Endothelial cell of umbilical vein (primary cell): ENCODE measurements at regions not wholly inside any gene's neighbourhood (a gene's known extent, or its start where the extent isn't known, plus 50 kb on each side); places are given as distances from the start of the nearest gene placed in this dataset.

Experiments used
- BruUV-seq: library from RNA; stranded (reverse); fragments of 400-500 nt; replicated peaks from 2 replicates; lab custom pipeline; 2021; lab: Mats Ljungman, UMichigan
- CTCF ChIA-PET: fragments of 300-600, 350-600 bp; sonication (Branson Sonifier 250); formaldehyde crosslinking; loops from one replicate; lab custom pipeline; 2021; ENCODE audit warnings: antibody characterized with exemption, inconsistent platforms; lab: Charles Lee
- POLR2A ChIA-PET: fragments of 300-600, 350-600 bp; sonication (Branson Sonifier 250); formaldehyde crosslinking; loops from one replicate; lab custom pipeline; 2021; ENCODE audit warnings: antibody characterized with exemption, inconsistent platforms; lab: Charles Lee
- DNase-seq: peaks from one replicate; pipeline ENCODE4 v3.0.0-alpha.2; 2011; ENCODE audit warnings: low read depth, low spot score
- FAIRE-seq: peaks from 2 replicates; lab custom pipeline; 2011; peaks lifted over from hg19 to GRCh38; lab: Jason Lieb, UNC
- H2AFZ ChIP-seq: 2 replicates; pipeline ENCODE4 v1.6.0; 2012; ENCODE audit warnings: low read depth, low read length, control low read depth, inconsistent platforms
- H3K27ac ChIP-seq: 2 replicates; pipeline ENCODE4 v1.5.1; 2011; ENCODE audit warnings: low read depth, mild to moderate bottlenecking, control low read depth, low read length, moderate library complexity; ENCODE audit not compliant: insufficient read depth
- H3K27me3 ChIP-seq, 2 experiments: 2 replicates each; pipeline versions ENCODE4 v1.6.0 to v1.6.1; 2011; ENCODE audit warnings: low read length in 2 of 2, mixed read lengths in 1 of 2; ENCODE audit not compliant: control insufficient read depth in 2 of 2, insufficient read depth in 2 of 2
- H3K36me3 ChIP-seq, 2 experiments: 2 replicates in 1 of 2; 3 replicates in 1 of 2; pipeline ENCODE4 v1.5.1; 2011; ENCODE audit warnings: low read length in 2 of 2, mild to moderate bottlenecking in 1 of 2, moderate library complexity in 1 of 2; ENCODE audit not compliant: control insufficient read depth in 2 of 2, insufficient read depth in 2 of 2; ENCODE audit errors: extremely low read depth in 1 of 2
- H3K4me1 ChIP-seq: 3 replicates; pipeline ENCODE4 v1.5.1; 2011; ENCODE audit warnings: mild to moderate bottlenecking, low read length; ENCODE audit not compliant: control insufficient read depth, insufficient read depth; ENCODE audit errors: extremely low read depth
- H3K4me2 ChIP-seq: 2 replicates; pipeline ENCODE4 v1.6.1; 2011; ENCODE audit warnings: low read length, control low read depth, mixed read lengths; ENCODE audit not compliant: insufficient read depth
- H3K4me3 ChIP-seq, 3 experiments: fragments of 200-600 bp in 1 of 3; sonication (generic), shearing (Covaris generic) in 1 of 3; replicated peaks in 1 of 3; 2 replicates each; pipeline ENCODE4 v1.5.1; 2011 to 2016; ENCODE audit warnings: control low read depth in 3 of 3, low read length in 3 of 3, mild to moderate bottlenecking in 2 of 3, inconsistent platforms in 1 of 3, low read depth in 1 of 3, moderate library complexity in 1 of 3; ENCODE audit not compliant: insufficient read depth in 1 of 3
- H3K79me2 ChIP-seq: 2 replicates; pipeline ENCODE4 v1.6.0; 2012; ENCODE audit warnings: low read length, inconsistent platforms; ENCODE audit not compliant: control insufficient read depth, insufficient read depth
- H3K9ac ChIP-seq: replicated peaks from 2 replicates; pipeline ENCODE3; 2011; ENCODE audit warnings: low read length, control low read depth; ENCODE audit not compliant: insufficient read depth; ENCODE audit errors: extremely low read depth
- H3K9me1 ChIP-seq: replicated peaks from 3 replicates; pipeline ENCODE4 v1.6.0; 2011; ENCODE audit warnings: mild to moderate bottlenecking, low read length; ENCODE audit not compliant: control insufficient read depth, insufficient read depth; ENCODE audit errors: extremely low read depth
- H3K9me3 ChIP-seq: replicated peaks from 2 replicates; pipeline ENCODE4 v1.5.1; 2012; ENCODE audit warnings: low read length, inconsistent platforms; ENCODE audit not compliant: control insufficient read depth, insufficient read depth
- H4K20me1 ChIP-seq: replicated peaks from 2 replicates; pipeline ENCODE3; 2011; ENCODE audit warnings: mild to moderate bottlenecking, low read length; ENCODE audit not compliant: control insufficient read depth, insufficient read depth; ENCODE audit errors: extremely low read depth
- CTCF ChIP-seq, 2 donors: IDR thresholded peaks; 1 replicate in 1 of 2; 2 replicates in 1 of 2; pipeline ENCODE4 v1.5.1; 2011; ENCODE audit warnings: low read length in 2 of 2, mild to moderate bottlenecking in 2 of 2, moderate library complexity in 2 of 2, control low read depth in 1 of 2, inconsistent platforms in 1 of 2, low read depth in 1 of 2; ENCODE audit not compliant: insufficient read depth in 1 of 2; ENCODE audit errors: extremely low read depth in 1 of 2
- JUN ChIP-seq: IDR thresholded peaks from 2 replicates; pipeline ENCODE4 v1.6.1; 2011; ENCODE audit warnings: borderline replicate concordance, low read depth; ENCODE audit not compliant: insufficient read length, insufficient read depth
- MYC ChIP-seq: IDR thresholded peaks from one replicate; pipeline ENCODE4 v1.6.1; 2011; ENCODE audit warnings: mild to moderate bottlenecking, low read depth, low read length
- POLR2AphosphoS5 ChIP-seq: IDR thresholded peaks from 2 replicates; pipeline ENCODE4 v1.6.1; 2012; ENCODE audit warnings: low read depth, mild to moderate bottlenecking, control low read depth, low read length, moderate library complexity; ENCODE audit not compliant: insufficient read depth
- dilution Hi-C: fragments of 300-500 bp; cut with MboI; formaldehyde crosslinking; loops from one replicate; pipeline ENCODE4 v1.15.0; 2019; ENCODE audit warnings: low sequenced_read_pairs; ENCODE audit not compliant: extremely low pct_ligation_motif_present
- intact Hi-C: fragments of 100-400 bp; cut with micrococcal nuclease; formaldehyde crosslinking; loops from one replicate; pipeline ENCODE4 v1.10.0; 2022

- Histone ChIP-seq H3K9me1 (no peaks in the 10 kb centered on the region), H3K36me3 (no peaks in the 10 kb centered on the region), H4K20me1 (no peaks in the 10 kb centered on the region), H3K9me3 (no peaks in the 10 kb centered on the region), H3K4me2 (no peak overlapping the region), H3K27ac (no peak overlapping the region), H3K4me1 (no peaks in the 10 kb centered on the region), H3K9ac (no peak overlapping the region), H3K4me3 (no peak overlapping the region), H3K27me3 (no peaks in the 10 kb centered on the region), H2AFZ (no peak overlapping the region), H3K79me2 (no peaks in the 10 kb centered on the region)
- DNase-seq (no peak), FAIRE-seq (no peak)
- intact Hi-C loops, result no loop called here
- POLR2A ChIA-PET, result no interaction called here
- CTCF ChIA-PET, result interaction anchor here (1.0 kb wide), 1 partner anchor 10 kb away, joined by 3 read pairs; no protein-coding TSS in a partner anchor
- dilution Hi-C loops, result no loop called here
- no TSS peak for BruUV-seq
- TF ChIP-seq JUN (no peak), POLR2AphosphoS5 (no peak), CTCF (IDR thresholded peaks at IDR 0.05; ENCODE audit: extremely low read depth in 1 of 2, insufficient read depth in 1 of 2, low read depth in 1 of 2, low read length in 2 of 2) (no peak)
These were observed 186.2 kb downstream of the RHOU start for GRCh38 chr1:228921481-228921880.

- BruUV-seq, result no TSS peak
- no peak for TF ChIP-seq MYC
These were observed 187.6 kb downstream of the RHOU start for GRCh38 chr1:228922722-228923376.

More at GRCh38 chr1:228922722-228923376, 187.6 kb downstream of the RHOU start:
- no peak overlapping the region for H3K9ac ChIP-seq
- H4K20me1 ChIP-seq, result no peaks in the 10 kb centered on the region
- CTCF ChIA-PET, result interaction anchor here (1.5 kb wide), 1 partner anchor 21 kb away, joined by 3 read pairs; no protein-coding TSS in a partner anchor
- no peaks in the 10 kb centered on the region for H3K9me3 ChIP-seq
- intact Hi-C loops (no loop called here), dilution Hi-C loops (no loop called here)
- no peaks in the 10 kb centered on the region for H3K36me3 ChIP-seq
- no peak overlapping the region for H3K4me3 ChIP-seq
- H3K79me2 ChIP-seq, result no peaks in the 10 kb centered on the region
- no peak for DNase-seq
- no peaks in the 10 kb centered on the region for H3K9me1 ChIP-seq
- no peaks in the 10 kb centered on the region for H3K4me1 ChIP-seq
- no peak overlapping the region for H3K27ac ChIP-seq
- no peaks in the 10 kb centered on the region for H3K27me3 ChIP-seq
- POLR2A ChIA-PET, result no interaction called here
- no peak overlapping the region for H2AFZ ChIP-seq
- FAIRE-seq, result no peak
- no peak overlapping the region for H3K4me2 ChIP-seq
